Cardiac muscle cell (in vitro differentiated cells and primary cell): ENCODE measurements at regions not wholly inside any gene's neighbourhood (a gene's known extent, or its start where the extent isn't known, plus 50 kb on each side); places are given as distances from the start of the nearest gene placed in this dataset.
A peak's percentile ranks its signal among the peaks of the same experiment; 100 is the strongest.

Experiments
- DNase-seq, 2 donors: peaks; one replicate each; pipeline versions ENCODE4 v3.0.0 to v3.0.0-alpha.2; 2010 to 2017; ENCODE audit warnings: low read depth in 1 of 2, low spot score in 1 of 2
- H3K27ac ChIP-seq: fragments of 200-600 bp; sonication (generic); 2 replicates; pipeline ENCODE4 v1.5.1; 2016
- H3K27me3 ChIP-seq: fragments of 200-600 bp; sonication (generic); 2 replicates; pipeline ENCODE4 v1.6.0; 2016; ENCODE audit warnings: control low read depth
- H3K36me3 ChIP-seq: fragments of 200-600 bp; sonication (generic); 2 replicates; pipeline ENCODE4 v1.5.1; 2016; ENCODE audit warnings: control low read depth
- H3K4me1 ChIP-seq: fragments of 200-600 bp; sonication (generic); 2 replicates; pipeline ENCODE4 v1.8.1; 2017; ENCODE audit warnings: low read depth, mild to moderate bottlenecking, mixed run types
- H3K4me3 ChIP-seq: fragments of 200-600 bp; sonication (generic); 2 replicates; pipeline ENCODE4 v1.5.1; 2016; ENCODE audit warnings: mild to moderate bottlenecking
- H3K9me3 ChIP-seq: fragments of 200-600 bp; sonication (generic); 2 replicates; pipeline ENCODE4 v1.5.1; 2017; ENCODE audit warnings: low read depth, mild to moderate bottlenecking, control low read depth
- TF ChIP-seq, protein P1 (sequence below): IDR thresholded peaks from 2 replicates; pipeline ENCODE4 v1.5.1; 2012; ENCODE audit warnings: low read depth, mild to moderate bottlenecking, low read length

GRCh38 chr11:112437096-112437495, 176.4 kb upstream of the PLET1 start:
- H3K9me3 ChIP-seq, result no peaks in the 10 kb centered on the region
- no peak overlapping the region for H3K4me3 ChIP-seq
- no peaks in the 10 kb centered on the region for H3K27me3 ChIP-seq
- TF ChIP-seq, protein P1, sequence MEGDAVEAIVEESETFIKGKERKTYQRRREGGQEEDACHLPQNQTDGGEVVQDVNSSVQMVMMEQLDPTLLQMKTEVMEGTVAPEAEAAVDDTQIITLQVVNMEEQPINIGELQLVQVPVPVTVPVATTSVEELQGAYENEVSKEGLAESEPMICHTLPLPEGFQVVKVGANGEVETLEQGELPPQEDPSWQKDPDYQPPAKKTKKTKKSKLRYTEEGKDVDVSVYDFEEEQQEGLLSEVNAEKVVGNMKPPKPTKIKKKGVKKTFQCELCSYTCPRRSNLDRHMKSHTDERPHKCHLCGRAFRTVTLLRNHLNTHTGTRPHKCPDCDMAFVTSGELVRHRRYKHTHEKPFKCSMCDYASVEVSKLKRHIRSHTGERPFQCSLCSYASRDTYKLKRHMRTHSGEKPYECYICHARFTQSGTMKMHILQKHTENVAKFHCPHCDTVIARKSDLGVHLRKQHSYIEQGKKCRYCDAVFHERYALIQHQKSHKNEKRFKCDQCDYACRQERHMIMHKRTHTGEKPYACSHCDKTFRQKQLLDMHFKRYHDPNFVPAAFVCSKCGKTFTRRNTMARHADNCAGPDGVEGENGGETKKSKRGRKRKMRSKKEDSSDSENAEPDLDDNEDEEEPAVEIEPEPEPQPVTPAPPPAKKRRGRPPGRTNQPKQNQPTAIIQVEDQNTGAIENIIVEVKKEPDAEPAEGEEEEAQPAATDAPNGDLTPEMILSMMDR, result no peak
- H3K27ac ChIP-seq, result no peak overlapping the region
- no peaks in the 10 kb centered on the region for H3K4me1 ChIP-seq
- DNase-seq, result no peak
- no peaks in the 10 kb centered on the region for H3K36me3 ChIP-seq

GRCh38 chr11:112439614-112440013, 179.0 kb upstream of the PLET1 start:
- Histone ChIP-seq H3K27me3 (no peaks in the 10 kb centered on the region), H3K4me1 (no peaks in the 10 kb centered on the region), H3K9me3 (no peaks in the 10 kb centered on the region), H3K36me3 (no peaks in the 10 kb centered on the region), H3K27ac (no peak overlapping the region), H3K4me3 (no peak overlapping the region)
- TF ChIP-seq, protein P1, result no peak
- no peak for DNase-seq

DNA sequence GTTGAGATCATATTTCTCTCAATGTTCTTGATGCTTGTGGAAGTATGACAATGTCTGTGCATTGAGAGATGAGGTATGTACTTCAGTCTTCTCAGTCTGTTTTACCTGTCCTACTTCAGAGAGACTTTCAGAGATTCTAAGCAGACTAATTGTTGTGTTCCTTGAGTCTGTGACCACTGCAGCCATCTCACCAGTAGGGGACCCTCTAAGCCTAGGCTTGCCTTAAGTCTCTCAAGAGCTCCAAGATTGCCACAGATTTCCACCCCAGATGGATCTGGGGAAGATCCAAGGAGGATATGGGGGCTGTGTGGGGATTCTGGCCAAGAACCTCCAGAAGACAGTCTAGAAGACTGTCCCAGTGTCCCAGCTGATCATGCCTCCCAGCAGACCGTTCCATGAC, 179.9 kb upstream of the PLET1 start:
- no peaks in the 10 kb centered on the region for H3K36me3 ChIP-seq
- TF ChIP-seq, protein P1, result peak; percentile 11
- H3K27me3 ChIP-seq, result no peaks in the 10 kb centered on the region
- no peaks in the 10 kb centered on the region for H3K4me1 ChIP-seq
- DNase-seq, result no peak
- no peak overlapping the region for H3K4me3 ChIP-seq
- H3K9me3 ChIP-seq, result no peaks in the 10 kb centered on the region
- no peak overlapping the region for H3K27ac ChIP-seq

GRCh38 chr11:112448168-112448567, 187.5 kb upstream of the PLET1 start:
- no peaks in the 10 kb centered on the region for H3K4me1 ChIP-seq
- no peaks in the 10 kb centered on the region for H3K27me3 ChIP-seq
- no peak overlapping the region for H3K4me3 ChIP-seq
- no peaks in the 10 kb centered on the region for H3K36me3 ChIP-seq
- H3K27ac ChIP-seq, result no peak overlapping the region
- no peak for DNase-seq
- no peaks in the 10 kb centered on the region for H3K9me3 ChIP-seq
- TF ChIP-seq, protein P1, result no peak

GRCh38 chr11:112448806-112449205, 188.1 kb upstream of the PLET1 start:
- no peaks in the 10 kb centered on the region for H3K27me3 ChIP-seq
- H3K27ac ChIP-seq, result no peak overlapping the region
- DNase-seq, result no peak
- no peaks in the 10 kb centered on the region for H3K9me3 ChIP-seq
- TF ChIP-seq, protein P1, result no peak
- no peak overlapping the region for H3K4me3 ChIP-seq
- H3K36me3 ChIP-seq, result no peaks in the 10 kb centered on the region
- H3K4me1 ChIP-seq, result no peaks in the 10 kb centered on the region

GRCh38 chr11:112451250-112451649, 190.6 kb upstream of the PLET1 start:
- H3K27ac ChIP-seq, result no peak overlapping the region
- H3K4me1 ChIP-seq, result no peaks in the 10 kb centered on the region
- no peak for DNase-seq
- H3K4me3 ChIP-seq, result no peak overlapping the region
- TF ChIP-seq, protein P1, result no peak
- H3K9me3 ChIP-seq, result no peaks in the 10 kb centered on the region
- H3K27me3 ChIP-seq, result no peaks in the 10 kb centered on the region
- no peaks in the 10 kb centered on the region for H3K36me3 ChIP-seq
